ENCODE measurements at regions not wholly inside any gene's neighbourhood (a gene's known extent, or its start where the extent isn't known, plus 50 kb on each side); places are given as distances from the start of the nearest gene placed in this dataset.

- H3K36me3 ChIP-seq, result no peaks in the 10 kb centered on the region
- no peaks in the 10 kb centered on the region for H3K27me3 ChIP-seq
- ATAC-seq (ENCODE audit: low FRiP score in 2 of 2) (no peak), DNase-seq (no peak)
- no peak overlapping the region for H3K4me3 ChIP-seq
- no peaks in the 10 kb centered on the region for H3K9me3 ChIP-seq
- 88 to 99% methylated on average over 8 of the region's 8 CpGs for WGBS, 2 donors
- H3K27ac ChIP-seq, result no peak overlapping the region
- TF ChIP-seq EP300 (IDR thresholded peaks at IDR 0.05) (no peak), CTCF (IDR thresholded peaks at IDR 0.05) (no peak), POLR2AphosphoS5 (IDR thresholded peaks at IDR 0.05) (no peak), POLR2A (IDR thresholded peaks at IDR 0.05) (no peak)
- peaks cover 11 to 39% (median 26%) of the 10 kb centered on the region in 4 donors for H3K4me1 ChIP-seq
Observed at GRCh38 chr3:194281306-194281705, 69.8 kb downstream of the CPN2 start.

- Histone ChIP-seq H3K36me3 (no peaks in the 10 kb centered on the region), H3K4me3 (no peak overlapping the region), H3K9me3 (no peaks in the 10 kb centered on the region), H3K4me1 (peaks cover 11 to 35% (median 25%) of the 10 kb centered on the region in 4 donors), H3K27ac (no peak overlapping the region), H3K27me3 (no peaks in the 10 kb centered on the region)
- TF ChIP-seq POLR2AphosphoS5 (IDR thresholded peaks at IDR 0.05), result no peak
- TF ChIP-seq POLR2A (IDR thresholded peaks at IDR 0.05), result no peak
- no peak for TF ChIP-seq CTCF (IDR thresholded peaks at IDR 0.05)
- no peak for TF ChIP-seq EP300 (IDR thresholded peaks at IDR 0.05)
- WGBS, 2 donors, result 87 to 100% methylated on average over 3 to 10 of the region's 10 CpGs
- DNase-seq, result no peak
- no peak for ATAC-seq (ENCODE audit: low FRiP score in 2 of 2)
Observed at GRCh38 chr3:194281766-194282165, 69.4 kb downstream of the CPN2 start.

GRCh38 chr3:194282436-194283122 is 68.5 kb downstream of the CPN2 start:
- peak overlapping the region in 2 of 4 donors; percentile 27 to 49 for H3K27ac ChIP-seq
- H3K9me3 ChIP-seq, result no peaks in the 10 kb centered on the region
- ATAC-seq (ENCODE audit: low FRiP score in 2 of 2) (peak in 1 of 2 donors; percentile 6), DNase-seq (no peak)
- 88% methylated on average over 15 of the region's 15 CpGs for WGBS, 2 donors
- H3K36me3 ChIP-seq, result no peaks in the 10 kb centered on the region
- no peak overlapping the region for H3K4me3 ChIP-seq
- TF ChIP-seq POLR2A (IDR thresholded peaks at IDR 0.05) (no peak), POLR2AphosphoS5 (IDR thresholded peaks at IDR 0.05) (no peak), CTCF (IDR thresholded peaks at IDR 0.05) (no peak), EP300 (IDR thresholded peaks at IDR 0.05) (no peak)
- peaks cover 11 to 28% (median 18%) of the 10 kb centered on the region in 4 donors for H3K4me1 ChIP-seq
- H3K27me3 ChIP-seq, result no peaks in the 10 kb centered on the region

- Histone ChIP-seq H3K36me3 (no peaks in the 10 kb centered on the region), H3K27ac (peak overlapping the region in 2 of 4 donors; percentile 17 to 49), H3K27me3 (no peaks in the 10 kb centered on the region), H3K4me1 (peaks cover 5 to 20% (median 12%) of the 10 kb centered on the region in 4 donors), H3K9me3 (no peaks in the 10 kb centered on the region), H3K4me3 (no peak overlapping the region)
- 64 to 73% methylated on average over 10 to 12 of the region's 12 CpGs for WGBS, 2 donors
- TF ChIP-seq EP300 (IDR thresholded peaks at IDR 0.05) (no peak), POLR2AphosphoS5 (IDR thresholded peaks at IDR 0.05) (no peak), POLR2A (IDR thresholded peaks at IDR 0.05) (no peak), CTCF (IDR thresholded peaks at IDR 0.05) (no peak)
- ATAC-seq (ENCODE audit: low FRiP score in 2 of 2) (peak in 1 of 2 donors; percentile 39), DNase-seq (no peak)
Observed at GRCh38 chr3:194283221-194284006, 67.7 kb downstream of the CPN2 start.
